ENCODE measurements at regions not wholly inside any gene's neighbourhood (a gene's known extent, or its start where the extent isn't known, plus 50 kb on each side); places are given as distances from the start of the nearest gene placed in this dataset.

DNA sequence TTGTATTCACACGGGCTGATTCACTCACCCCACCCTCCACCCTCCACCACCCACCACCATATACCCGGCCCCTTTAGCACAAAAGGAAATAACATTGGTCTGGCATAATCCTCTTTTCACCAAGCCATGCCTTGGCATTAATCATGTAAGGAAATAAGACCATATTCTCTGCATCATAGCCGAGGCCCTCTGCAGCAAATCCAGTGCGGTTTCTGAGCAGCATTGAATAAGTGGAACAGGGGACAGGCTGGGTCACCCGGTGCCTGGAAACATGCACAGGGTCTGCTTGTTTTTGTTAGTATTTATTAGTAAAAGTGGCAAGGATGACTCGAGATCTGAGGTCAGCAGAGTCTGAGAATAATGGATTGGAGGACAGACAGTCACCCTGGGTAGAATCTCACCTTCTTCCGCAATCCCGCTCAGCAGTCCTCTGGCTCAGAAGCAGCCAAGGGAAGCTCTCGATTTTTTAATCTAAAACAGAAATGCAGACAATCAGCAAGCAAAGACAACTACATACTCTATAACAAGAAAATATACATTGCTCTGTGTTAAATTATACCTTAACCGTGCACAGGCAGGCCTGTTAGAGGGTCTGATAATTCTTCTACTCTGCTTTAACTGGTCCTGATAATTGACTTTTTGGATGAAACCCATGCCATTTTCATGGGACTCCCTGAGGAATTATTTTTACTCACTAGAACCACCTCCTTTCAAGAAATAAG lies 52.4 kb upstream of the CDC42BPA start:
- no peak for DNase-seq

DNA sequence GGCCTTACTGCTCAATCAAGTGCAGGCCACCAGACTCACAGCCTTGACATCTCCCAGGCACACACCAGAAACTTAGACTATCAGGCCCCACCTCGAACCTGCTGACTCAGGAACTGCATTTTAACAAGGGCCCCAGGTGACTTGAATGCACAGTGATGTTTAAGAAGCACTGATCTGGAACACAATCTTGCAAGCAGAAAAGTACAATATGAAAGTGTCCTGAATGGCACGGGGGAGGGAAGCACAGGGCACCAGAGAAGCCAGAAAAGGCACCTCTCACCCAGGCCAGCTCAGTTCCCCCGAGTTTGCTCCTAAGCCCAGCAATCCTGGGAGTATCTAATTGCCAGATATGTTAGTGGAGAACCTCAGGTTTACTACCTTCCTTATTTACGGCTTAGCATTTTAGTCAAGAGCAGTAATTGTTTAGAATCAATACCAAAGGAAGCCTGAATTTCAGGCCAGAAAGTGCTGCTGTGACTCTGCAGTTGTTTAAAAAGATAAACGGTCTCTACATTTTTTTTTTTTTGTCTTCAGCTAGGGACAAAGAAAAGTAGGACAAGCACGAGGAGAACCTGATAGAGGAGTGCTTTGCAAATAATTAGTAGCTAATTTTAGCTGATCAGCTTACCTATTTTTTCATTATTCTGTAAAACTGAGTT lies 50.9 kb upstream of the CDC42BPA start:
- DNase-seq = no peak

Measured in NCI-H2107 (cell line).